IPS-15b (cell line): ENCODE measurements at regions not wholly inside any gene's neighbourhood (a gene's known extent, or its start where the extent isn't known, plus 50 kb on each side); places are given as distances from the start of the nearest gene placed in this dataset.

ENCODE experiments used
- H3K27me3 ChIP-seq: one replicate; pipeline ENCODE4 v1.6.1; 2013; ENCODE audit warnings: low read length; ENCODE audit not compliant: control insufficient read depth, insufficient read depth
- H3K36me3 ChIP-seq: one replicate; pipeline ENCODE4 v1.6.1; 2013; ENCODE audit warnings: low read length; ENCODE audit not compliant: control insufficient read depth, insufficient read depth
- H3K4me1 ChIP-seq: one replicate; pipeline ENCODE4 v1.6.1; 2013; ENCODE audit warnings: mild to moderate bottlenecking, low read length; ENCODE audit not compliant: control insufficient read depth, insufficient read depth
- H3K4me3 ChIP-seq: one replicate; pipeline ENCODE4 v1.5.1; 2013; ENCODE audit warnings: low read depth, low read length
- H3K9ac ChIP-seq: one replicate; pipeline ENCODE4 v1.6.1; 2013; ENCODE audit warnings: low read depth, mild to moderate bottlenecking, low read length
- H3K9me3 ChIP-seq: one replicate; pipeline ENCODE4 v1.6.1; 2013; ENCODE audit warnings: mild to moderate bottlenecking, low read length; ENCODE audit not compliant: control insufficient read depth, insufficient read depth

- Histone ChIP-seq H3K4me3 (no peak overlapping the region), H3K9ac (no peak overlapping the region), H3K27me3 (no peaks in the 10 kb centered on the region), H3K4me1 (no peaks in the 10 kb centered on the region), H3K9me3 (no peaks in the 10 kb centered on the region), H3K36me3 (no peaks in the 10 kb centered on the region)
These were observed 119.1 kb upstream of the PFKP start for GRCh38 chr10:2948127-2948854.

DNA sequence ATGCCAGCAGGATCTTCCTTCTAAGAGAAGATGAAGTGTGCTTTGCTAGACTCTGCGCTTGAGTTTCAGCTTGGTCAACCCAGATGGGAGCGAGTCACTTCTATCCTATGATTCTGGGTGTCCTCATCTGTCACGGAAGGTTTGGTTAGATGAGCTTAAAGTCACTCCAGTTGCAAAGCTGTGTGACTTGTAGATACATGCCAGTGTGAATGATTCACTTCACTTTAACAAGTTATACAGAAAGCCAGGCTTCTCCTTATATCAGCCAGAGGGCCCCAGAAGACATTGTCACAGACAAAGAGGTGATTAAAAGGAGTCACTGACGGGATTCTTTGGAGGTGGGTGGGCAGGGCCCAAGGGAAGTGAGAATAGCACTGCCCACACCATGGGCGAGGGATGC is 122.6 kb upstream of the PFKP start:
- H3K9me3 ChIP-seq: no peaks in the 10 kb centered on the region
- no peak overlapping the region for H3K4me3 ChIP-seq
- no peaks in the 10 kb centered on the region for H3K36me3 ChIP-seq
- H3K4me1 ChIP-seq: no peaks in the 10 kb centered on the region
- H3K9ac ChIP-seq: no peak overlapping the region
- H3K27me3 ChIP-seq: no peaks in the 10 kb centered on the region

- no peaks in the 10 kb centered on the region for H3K36me3 ChIP-seq
- H3K4me3 ChIP-seq: no peak overlapping the region
- no peaks in the 10 kb centered on the region for H3K27me3 ChIP-seq
- H3K9me3 ChIP-seq: no peaks in the 10 kb centered on the region
- H3K9ac ChIP-seq: no peak overlapping the region
- no peaks in the 10 kb centered on the region for H3K4me1 ChIP-seq
These were observed 123.3 kb upstream of the PFKP start for GRCh38 chr10:2943932-2944614.

DNA sequence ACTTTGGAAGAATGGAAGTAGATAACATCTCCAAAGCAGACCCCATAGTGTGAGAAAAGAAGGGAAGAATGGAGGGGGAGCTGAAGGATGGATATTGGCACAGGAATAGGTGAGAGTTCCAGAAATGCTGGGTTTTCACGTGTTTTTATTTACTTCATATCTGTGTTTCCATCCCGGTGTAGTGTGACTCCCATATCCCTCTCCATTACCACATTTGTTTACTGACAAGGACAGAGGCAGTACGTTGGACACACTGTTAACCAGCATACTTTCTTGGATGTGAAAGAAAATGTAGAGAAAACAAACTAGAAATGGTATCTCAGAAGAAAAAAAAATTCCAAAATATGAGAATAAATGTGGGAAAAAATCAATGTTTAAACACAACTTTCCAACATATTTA is 124.4 kb upstream of the PFKP start:
- no peaks in the 10 kb centered on the region for H3K27me3 ChIP-seq
- H3K9me3 ChIP-seq: no peaks in the 10 kb centered on the region
- no peak overlapping the region for H3K4me3 ChIP-seq
- no peaks in the 10 kb centered on the region for H3K4me1 ChIP-seq
- H3K36me3 ChIP-seq: no peaks in the 10 kb centered on the region
- H3K9ac ChIP-seq: no peak overlapping the region

DNA sequence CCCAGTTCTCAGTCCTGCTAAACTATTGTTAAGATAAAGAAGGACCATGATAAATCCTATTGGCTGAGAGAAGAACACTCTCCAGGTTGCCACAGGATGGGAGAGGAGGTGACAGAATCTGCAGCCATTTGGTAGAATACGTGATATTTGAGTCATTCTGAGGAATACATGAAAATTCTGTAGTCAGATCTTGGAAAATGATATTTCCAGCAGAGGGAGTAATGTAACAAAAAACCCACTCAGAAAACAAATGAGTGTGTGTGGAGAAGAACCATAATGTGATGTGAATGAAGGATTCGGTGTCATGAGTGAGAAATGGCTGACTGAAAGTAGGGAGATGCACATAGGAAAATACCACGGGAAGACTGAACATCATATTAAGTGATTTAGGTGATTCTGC is 128.5 kb upstream of the PFKP start:
- H3K36me3 ChIP-seq: no peaks in the 10 kb centered on the region
- no peaks in the 10 kb centered on the region for H3K9me3 ChIP-seq
- H3K4me1 ChIP-seq: no peaks in the 10 kb centered on the region
- H3K9ac ChIP-seq: no peak overlapping the region
- no peak overlapping the region for H3K4me3 ChIP-seq
- no peaks in the 10 kb centered on the region for H3K27me3 ChIP-seq

DNA sequence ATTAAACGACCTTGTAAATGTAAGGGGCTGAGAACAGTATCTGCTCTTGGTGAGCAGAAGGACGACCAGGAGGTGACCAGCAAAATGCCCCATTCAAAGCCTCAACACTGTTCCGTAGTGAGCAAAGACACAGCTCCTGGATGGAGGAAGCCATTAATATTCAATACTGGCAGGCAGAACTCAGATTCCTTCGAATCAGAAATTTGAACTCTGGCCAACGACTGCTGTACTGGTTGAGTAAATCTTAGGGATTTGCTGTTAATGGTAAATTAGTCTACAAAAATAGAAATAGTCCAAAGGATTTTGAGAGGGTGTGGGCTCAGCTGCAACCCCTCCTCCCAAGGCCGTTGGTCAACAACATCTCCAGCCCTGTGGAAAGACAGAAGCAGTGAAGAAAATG is 130.5 kb upstream of the PFKP start:
- H3K4me1 ChIP-seq: no peaks in the 10 kb centered on the region
- H3K27me3 ChIP-seq: no peaks in the 10 kb centered on the region
- H3K36me3 ChIP-seq: no peaks in the 10 kb centered on the region
- no peaks in the 10 kb centered on the region for H3K9me3 ChIP-seq
- no peak overlapping the region for H3K4me3 ChIP-seq
- no peak overlapping the region for H3K9ac ChIP-seq

DNA sequence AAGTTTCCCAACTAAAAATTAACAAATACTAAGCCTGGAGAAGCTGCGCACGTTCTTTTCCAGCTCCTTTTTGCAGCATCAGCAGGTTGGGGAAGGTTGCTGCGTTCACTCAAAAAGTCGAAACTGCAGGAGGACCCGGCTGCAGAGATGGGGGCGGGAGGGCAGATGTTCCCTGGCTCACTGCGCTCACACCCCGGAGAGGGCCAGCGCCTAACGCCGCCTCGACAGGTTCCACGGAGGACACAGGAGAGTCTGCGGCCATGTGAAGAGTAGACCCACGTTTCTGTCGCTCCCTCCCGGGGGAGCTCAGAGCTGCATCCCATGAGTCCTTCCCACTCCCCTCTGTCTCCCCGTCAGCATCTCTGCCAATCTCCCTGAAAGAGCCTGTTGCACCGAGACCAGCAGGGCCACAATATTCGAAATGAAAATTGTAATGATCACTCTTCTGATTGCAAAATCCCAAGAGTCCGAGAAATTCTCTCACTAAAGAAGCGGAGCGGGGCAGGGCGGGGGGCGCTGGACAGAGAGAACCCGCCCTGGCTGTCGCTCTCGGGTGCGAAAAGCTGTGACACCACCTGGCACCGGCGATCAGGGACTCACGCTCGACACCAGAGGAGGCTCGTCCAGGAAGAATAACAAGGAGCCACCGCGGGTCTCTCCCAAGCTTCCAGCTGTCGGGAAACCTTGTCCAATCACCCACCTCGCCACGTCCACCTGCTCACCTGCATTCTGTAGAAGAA is 131.5 kb upstream of the PFKP start:
- Histone ChIP-seq H3K36me3 (no peaks in the 10 kb centered on the region), H3K9me3 (no peaks in the 10 kb centered on the region), H3K4me3 (no peak overlapping the region), H3K27me3 (no peaks in the 10 kb centered on the region), H3K9ac (no peak overlapping the region), H3K4me1 (no peaks in the 10 kb centered on the region)

DNA sequence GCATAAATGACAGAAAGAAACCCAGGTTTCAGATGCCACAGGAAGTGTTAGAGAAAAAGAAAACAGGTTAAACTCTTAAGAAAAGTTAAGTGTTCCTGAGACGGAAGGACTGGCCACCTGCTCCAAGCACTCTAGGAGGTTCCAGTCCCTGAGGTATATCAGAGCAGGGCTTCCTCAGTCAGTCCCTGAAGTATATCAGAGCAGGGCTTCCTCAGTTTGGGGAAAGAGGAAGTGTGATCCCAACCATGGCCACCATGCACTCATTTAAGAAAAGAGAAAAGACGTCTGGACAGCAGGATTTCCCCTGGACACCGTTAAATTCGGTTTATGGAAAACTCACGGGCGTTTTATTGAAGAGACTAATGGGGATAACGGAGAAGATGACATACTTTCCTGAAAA is 133.4 kb upstream of the PFKP start:
- Histone ChIP-seq H3K9ac (no peak overlapping the region), H3K4me3 (no peak overlapping the region), H3K9me3 (no peaks in the 10 kb centered on the region), H3K36me3 (no peaks in the 10 kb centered on the region), H3K4me1 (peaks cover 7% of the 10 kb centered on the region), H3K27me3 (no peaks in the 10 kb centered on the region)

- Histone ChIP-seq H3K9me3 (no peaks in the 10 kb centered on the region), H3K4me3 (no peak overlapping the region), H3K36me3 (no peaks in the 10 kb centered on the region), H3K9ac (no peak overlapping the region), H3K4me1 (peaks cover 7% of the 10 kb centered on the region), H3K27me3 (no peaks in the 10 kb centered on the region)
These were observed 133.8 kb upstream of the PFKP start for GRCh38 chr10:2933519-2933918.

DNA sequence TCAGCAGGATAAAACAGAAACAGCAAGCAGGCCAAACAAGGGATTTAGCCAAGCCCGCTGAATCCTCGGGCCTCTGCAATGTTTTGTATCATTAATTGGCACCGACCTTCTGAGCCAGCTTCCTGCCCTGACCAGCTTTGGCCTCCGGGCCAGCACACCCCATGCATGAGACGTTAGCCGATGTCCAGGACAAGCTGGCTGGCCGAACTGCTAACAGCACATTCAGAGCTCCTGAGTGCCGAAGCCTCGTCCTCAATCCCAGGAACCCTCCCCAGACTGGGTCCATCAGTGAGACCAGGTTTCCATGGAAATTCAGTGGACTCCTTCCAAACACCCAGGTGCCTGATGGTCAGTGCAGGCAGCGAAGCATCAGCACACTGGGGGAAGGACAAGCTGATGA is 134.3 kb upstream of the PFKP start:
- H3K27me3 ChIP-seq: no peaks in the 10 kb centered on the region
- no peaks in the 10 kb centered on the region for H3K9me3 ChIP-seq
- peaks cover 7% of the 10 kb centered on the region for H3K4me1 ChIP-seq
- no peaks in the 10 kb centered on the region for H3K36me3 ChIP-seq
- H3K9ac ChIP-seq: no peak overlapping the region
- H3K4me3 ChIP-seq: no peak overlapping the region

GRCh38 chr10:2929480-2930258 is 137.7 kb upstream of the PFKP start:
- Histone ChIP-seq H3K4me1 (peaks cover 7% of the 10 kb centered on the region), H3K9ac (no peak overlapping the region), H3K27me3 (no peaks in the 10 kb centered on the region)

More at GRCh38 chr10:2929480-2930258, 137.7 kb upstream of the PFKP start:
- Histone ChIP-seq H3K36me3 (no peaks in the 10 kb centered on the region), H3K4me3 (no peak overlapping the region), H3K9me3 (no peaks in the 10 kb centered on the region)
